PC-9 (cell line): ENCODE measurements at regions not wholly inside any gene's neighbourhood (a gene's known extent, or its start where the extent isn't known, plus 50 kb on each side); places are given as distances from the start of the nearest gene placed in this dataset.

Experiments used
- EZH2 ChIP-seq: fragments of 200-600 bp; sonication (generic); IDR thresholded peaks from 2 replicates; pipeline ENCODE4 v1.8.0; 2017; ENCODE audit warnings: antibody characterized with exemption, low read depth
- TF ChIP-seq, protein P1 (sequence below): fragments of 200-600 bp; sonication (generic); conservative IDR thresholded peaks from 2 replicates; pipeline ENCODE4 v1.6.1; 2017; ENCODE audit warnings: mixed run types, antibody characterized with exemption, mild to moderate bottlenecking, moderate library complexity

- TF ChIP-seq, protein P1, sequence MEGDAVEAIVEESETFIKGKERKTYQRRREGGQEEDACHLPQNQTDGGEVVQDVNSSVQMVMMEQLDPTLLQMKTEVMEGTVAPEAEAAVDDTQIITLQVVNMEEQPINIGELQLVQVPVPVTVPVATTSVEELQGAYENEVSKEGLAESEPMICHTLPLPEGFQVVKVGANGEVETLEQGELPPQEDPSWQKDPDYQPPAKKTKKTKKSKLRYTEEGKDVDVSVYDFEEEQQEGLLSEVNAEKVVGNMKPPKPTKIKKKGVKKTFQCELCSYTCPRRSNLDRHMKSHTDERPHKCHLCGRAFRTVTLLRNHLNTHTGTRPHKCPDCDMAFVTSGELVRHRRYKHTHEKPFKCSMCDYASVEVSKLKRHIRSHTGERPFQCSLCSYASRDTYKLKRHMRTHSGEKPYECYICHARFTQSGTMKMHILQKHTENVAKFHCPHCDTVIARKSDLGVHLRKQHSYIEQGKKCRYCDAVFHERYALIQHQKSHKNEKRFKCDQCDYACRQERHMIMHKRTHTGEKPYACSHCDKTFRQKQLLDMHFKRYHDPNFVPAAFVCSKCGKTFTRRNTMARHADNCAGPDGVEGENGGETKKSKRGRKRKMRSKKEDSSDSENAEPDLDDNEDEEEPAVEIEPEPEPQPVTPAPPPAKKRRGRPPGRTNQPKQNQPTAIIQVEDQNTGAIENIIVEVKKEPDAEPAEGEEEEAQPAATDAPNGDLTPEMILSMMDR = no peak
- TF ChIP-seq EZH2 = no peak
Observed at GRCh38 chr2:61660511-61661388, 122.6 kb upstream of the XPO1 start.
